ENCODE measurements at regions not wholly inside any gene's neighbourhood (a gene's known extent, or its start where the extent isn't known, plus 50 kb on each side); places are given as distances from the start of the nearest gene placed in this dataset.

DNA sequence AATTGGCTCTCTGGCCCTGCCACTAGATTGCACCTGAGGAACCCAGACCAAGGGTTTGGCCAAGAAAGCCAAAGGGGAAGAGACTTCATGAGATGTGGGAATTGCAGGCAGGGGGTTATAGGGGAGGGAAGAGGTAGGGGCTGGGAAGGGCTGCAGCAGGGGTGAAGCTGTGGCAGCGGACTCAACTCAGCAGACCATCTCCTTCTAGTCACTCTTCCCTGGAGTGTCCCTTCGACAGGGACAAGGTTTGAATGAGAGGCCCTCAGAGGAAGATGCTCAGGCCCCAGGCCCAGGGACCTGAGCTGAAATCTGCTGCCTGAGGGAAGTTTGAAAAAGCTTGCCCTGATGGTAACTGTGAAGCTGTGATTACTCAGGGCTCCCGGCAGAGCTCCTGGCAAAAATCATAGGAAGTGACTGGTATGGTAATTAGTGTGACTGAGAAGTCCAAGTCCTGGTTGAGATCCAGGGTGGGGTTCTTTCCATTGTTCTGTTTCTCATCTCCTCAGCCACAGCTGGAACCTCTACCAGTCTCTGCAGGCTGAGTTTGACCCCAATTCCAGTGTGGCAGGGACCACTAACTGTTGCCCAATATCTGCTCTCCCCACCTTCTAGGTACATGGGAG is 300.9 kb downstream of the CYP26B1 start:
- no peak for DNase-seq

DNA sequence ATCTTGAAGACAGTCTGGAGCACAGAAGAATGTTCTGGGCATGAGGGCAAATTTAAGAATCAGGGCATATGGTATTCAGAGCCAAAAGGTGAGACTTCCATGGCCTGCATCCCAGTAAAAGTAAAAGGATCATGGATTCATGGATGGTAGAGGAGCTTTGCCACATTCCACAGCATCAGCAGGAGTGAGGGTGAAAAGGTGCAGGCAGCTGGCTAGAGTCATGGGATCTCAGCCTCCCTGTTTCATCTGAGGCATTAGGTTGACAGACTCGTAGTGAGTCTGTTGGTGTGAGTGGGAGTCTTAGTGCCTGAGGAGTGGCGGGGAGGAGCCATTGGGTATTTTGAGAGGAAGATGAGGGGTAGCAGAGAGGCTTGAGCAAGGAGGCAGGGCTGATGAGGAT is 301.6 kb downstream of the CYP26B1 start:
- DNase-seq, result no peak

DNA sequence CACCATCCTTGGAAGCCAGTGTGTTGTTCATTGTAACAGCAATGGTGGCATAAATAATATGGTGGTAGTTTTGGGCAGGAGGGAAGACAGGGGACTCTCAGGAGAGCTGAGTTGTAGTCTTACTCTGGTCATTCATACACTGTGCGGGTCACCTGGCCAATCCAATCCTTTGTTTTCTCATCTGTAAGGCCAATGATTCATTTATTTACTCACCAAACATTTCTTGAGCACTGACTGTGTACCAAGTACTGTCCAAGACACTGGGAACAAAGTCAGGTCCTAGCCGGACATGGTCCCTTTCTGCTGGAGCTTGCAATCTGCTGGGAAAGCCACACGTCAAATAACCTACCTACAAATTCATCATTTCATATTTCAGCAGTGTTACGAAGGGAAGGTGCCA is 302.7 kb downstream of the CYP26B1 start:
- DNase-seq, result no peak

DNA sequence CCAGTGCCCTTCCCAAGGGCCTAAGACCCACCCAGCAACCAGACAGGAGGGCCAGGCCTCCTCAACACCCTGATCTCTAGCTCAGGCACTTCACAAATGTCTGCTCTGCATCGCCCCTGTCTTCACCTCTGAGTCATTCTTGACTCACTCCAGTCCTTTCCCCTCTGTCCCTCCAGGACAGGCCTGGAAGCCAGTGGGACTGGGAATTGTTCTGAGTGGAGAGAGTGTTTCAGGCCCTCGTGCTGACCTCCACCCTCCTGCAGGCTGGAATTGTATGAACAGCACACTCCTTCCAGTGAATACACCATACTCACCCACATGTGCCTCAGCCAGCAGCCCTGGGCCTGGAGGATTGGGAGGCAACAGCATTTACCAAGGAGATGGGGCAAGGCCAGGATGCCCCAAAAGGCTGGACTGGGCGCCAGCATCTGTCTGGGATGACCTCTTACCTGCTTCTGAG is 304.2 kb downstream of the CYP26B1 start:
- no peak for DNase-seq

DNA sequence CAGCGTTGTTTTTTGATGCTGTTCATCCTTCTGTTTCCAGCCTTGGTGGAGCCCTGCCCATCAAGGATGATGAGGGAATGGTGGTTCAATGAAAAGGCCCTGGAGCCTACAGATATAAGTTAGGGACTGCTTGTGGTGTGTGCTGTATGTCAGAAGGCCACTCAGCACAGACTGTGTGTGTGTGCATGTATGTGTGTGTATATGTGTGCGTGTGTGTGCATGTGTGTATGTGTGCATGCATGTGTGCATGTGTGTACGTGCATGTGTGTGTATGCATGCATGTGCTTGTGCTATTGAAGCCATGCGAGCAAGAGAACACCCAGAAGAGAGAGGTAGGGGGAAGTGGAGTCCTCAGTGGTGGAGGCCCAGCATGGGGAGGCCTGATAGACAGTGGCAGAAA is 304.9 kb downstream of the CYP26B1 start:
- DNase-seq, result no peak

DNA sequence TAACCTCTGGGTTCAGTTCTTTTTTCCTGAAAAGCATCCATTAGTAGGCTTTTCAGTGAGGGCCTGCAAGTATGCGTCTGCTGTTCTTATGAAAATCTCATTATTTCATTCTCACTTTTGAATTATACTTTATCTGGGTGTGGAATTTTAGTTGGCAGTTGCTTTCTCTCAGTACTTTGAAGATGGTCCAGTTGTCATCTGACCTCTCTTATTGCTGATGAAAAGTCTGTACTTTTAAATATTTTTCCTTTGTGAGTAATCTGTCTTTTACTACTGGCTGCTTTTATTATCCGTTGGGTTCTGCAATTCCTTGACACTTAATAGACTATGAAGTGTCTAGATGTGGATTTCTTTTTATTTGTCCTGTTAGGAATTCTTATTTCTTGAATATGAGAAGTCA is 307.8 kb downstream of the CYP26B1 start:
- DNase-seq, result no peak

DNA sequence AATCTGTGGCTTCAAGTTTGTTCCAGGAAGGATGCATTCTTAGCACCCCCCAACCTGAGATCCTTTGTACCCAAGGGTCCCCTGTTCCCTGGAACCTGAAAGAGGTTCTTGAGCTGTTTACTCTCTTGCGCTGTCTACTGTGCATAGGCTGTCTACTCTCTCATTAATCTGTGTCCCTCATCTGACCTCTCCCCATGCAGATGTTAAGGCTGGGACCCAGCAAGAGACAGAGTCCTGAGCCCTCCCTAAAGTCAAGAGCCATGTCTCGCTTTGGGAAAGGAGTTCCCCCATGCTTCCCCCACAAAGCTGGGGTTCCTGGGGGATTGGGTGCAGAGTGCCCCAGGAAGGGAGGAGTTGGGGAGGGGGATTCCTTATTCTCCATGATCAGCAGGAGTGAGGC is 312.9 kb downstream of the CYP26B1 start:
- no peak for DNase-seq

DNA sequence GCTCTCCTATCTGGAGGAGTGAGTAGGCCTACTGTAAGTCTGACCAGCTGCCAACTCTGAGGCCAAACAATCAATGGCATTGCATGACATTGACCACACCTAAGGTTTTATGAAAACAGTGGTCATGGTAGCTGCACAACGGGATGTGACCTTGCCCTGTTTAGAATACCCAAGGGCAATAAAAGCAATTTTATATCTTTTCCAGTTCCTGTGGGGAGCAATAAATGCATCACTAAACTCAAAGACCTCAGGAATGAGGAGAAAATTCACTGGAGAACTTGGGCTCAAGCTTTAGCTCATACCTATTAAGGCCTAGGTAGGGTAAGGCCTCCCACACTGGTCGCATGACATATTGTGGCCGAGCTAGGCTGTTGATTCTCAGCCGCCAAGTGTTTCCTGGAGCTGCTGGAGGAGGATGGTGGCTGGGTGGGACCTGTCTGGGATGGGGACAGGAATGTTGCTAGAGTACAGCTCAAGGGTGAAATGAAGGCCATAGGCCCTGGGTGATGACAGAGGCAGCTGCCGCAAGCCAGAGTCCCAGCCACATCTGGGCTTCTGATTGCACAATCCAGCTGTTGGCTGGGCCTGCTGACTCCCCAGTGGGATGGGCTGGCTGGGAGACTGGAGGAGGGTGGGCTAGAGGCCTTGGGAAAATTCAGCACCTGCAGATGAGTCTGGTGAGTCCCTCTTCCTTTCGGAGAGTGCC is 313.7 kb downstream of the CYP26B1 start:
- DNase-seq, result no peak

DNA sequence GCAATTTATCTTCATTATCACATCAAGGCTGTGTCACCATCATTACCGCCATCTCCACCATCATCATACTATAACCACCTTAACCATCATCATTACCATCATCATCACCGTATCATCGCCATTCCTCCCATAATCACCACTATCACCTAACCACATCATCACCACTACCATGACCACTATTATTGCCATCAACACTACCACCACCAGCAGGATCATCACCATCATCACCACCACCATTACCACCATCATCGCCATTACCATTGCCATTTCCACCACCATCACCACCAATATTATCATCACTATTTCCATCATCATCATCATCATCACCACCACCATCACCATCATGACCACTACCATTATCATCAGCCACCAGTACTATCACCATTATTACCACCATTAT is 314.4 kb downstream of the CYP26B1 start:
- no peak for DNase-seq

DNA sequence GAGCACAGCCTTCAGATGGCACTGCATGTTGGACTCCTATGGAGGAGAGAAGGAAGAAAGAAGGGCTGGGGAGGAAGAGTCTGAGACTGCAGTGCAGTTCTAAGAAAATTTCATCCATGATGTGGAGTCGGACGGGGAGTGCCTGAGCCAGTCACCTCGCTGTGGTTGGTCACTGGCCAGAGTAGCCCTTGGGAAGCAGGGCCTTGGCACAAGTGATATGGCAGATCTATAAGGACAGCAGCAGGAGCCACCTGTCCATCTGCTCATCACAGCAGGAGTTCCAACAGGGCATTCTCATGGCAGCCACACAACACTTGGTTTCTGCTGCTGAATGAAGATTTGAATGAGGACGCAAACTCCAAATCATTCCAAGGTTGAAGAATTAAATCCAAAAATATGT is 314.8 kb downstream of the CYP26B1 start:
- no peak for DNase-seq

DNA sequence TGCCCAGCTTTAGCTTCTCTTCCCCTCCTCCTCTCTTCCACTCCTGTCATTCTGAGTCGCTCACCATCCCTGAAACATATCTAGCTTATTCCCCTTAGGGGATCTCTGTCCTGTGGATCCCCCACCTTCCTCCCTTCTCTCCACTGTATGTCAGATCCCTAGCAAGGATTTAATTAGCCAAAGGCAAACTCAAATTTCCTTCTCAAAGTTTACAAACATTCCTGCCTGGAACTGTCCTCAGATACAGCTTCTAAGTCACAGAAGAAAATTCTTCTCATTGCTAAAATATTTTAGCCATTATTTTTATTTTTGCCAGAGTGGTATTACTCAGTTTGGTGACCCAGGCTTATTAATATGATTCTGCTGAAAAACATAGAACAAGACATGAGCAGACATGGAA is 315.3 kb downstream of the CYP26B1 start:
- DNase-seq, result no peak

DNA sequence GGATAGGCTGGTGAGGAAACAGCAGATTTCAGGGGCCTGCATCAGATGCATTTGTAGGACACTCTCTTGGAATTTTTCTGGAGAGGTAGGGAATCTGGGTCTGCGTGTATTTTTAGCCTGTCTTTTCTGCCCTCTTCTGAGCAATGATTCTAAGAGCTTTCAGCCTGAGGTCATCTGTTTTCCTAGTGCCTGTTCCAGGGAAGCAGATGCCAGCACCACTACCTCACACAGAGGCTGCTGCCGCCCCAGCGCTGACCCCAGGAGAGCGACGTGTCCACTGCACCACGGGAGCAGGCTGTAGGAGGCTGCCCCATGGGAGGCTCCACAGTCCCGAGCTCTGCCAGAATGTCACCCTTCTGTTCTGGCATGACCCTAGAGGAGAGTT is 316.5 kb downstream of the CYP26B1 start:
- no peak for DNase-seq

DNA sequence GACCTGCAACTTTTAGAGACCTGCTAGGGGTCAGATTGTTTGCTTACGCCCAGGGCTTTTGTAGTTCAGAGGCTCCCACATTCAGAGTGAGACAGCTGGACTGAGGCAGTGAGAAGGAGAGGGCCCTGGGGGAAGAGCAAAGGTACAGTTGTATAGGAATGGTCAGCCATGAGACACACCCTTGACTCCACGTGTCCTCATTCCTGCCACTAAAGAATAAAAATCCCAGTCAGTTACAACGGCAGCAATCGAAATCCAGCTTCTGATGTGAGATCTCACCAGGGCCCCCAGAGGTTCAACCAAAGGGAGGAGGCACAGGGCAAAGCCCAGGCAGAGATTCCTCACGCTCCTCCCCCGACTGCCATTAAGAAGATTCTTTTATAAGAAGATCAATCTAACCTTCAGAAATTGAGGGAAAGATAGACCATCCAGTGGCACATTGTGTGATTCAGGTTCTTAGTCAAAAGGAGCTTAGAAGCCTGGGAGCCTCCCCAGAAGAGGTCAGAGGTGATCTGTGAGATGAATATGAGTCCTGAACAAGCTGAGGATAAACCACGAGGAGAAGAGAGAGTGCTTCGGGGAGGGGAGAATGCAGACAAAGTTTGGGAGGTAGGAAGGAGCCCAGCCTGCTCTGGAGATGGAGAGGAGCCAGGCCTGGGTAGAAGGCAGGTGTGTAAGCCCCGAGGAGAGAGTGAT is 317.0 kb downstream of the CYP26B1 start:
- no peak for DNase-seq

DNA sequence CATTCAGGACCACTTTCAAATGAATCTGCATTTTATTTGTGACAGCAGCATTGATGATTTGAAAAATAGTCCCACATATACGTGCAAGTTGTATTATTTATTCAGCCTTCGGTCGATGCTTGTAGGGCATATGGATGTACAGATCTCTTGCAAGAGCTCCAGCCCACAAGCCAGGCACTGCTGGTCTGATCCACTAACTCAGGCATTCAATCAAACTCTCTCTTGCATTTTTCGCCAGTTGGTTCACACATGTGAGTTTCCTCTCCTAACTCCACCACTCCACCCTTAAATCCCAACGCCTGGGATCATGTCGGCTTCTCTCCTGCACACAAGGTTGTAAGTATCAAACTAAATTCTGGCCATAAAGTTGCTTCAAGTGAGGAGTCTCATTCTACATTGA is 318.7 kb downstream of the CYP26B1 start:
- no peak for DNase-seq

DNA sequence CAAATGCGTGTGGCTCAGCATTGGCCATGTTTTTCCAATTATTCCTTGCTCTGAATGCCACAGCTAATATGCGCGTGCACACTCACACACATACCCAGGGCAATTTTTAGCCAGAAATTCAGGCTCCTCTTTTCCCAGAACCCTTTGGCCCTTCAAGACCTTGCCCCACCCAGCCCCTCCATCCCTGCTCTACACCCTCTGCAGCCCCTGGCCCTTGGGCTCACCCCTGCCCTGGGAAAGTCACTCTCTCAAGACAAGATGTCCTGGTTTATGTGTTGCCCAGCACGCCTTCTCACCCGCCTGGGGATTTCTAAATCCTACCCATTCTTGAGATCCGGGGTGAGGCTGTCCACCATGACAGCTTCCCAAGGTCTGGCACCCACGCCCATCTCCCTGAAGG is 319.7 kb downstream of the CYP26B1 start:
- DNase-seq, result no peak

DNA sequence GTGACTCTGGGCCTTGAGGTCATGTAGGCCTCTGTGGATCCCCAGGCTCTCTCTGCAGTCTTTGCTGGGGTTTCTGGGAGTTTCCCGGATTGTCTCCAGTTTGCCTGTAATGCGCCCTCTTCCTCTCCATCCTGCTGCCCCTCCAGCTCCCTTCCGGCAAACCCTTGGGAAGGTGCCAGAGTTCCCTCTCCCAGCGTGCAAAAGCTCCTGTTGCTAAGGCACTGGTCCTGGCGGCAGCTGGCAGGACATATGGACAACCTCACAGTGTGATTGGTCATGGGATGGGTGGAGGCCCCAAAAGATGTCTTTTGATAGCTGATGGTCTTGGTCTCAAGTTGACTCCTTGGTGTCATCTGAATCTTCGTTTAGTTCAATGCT is 320.1 kb downstream of the CYP26B1 start:
- no peak for DNase-seq

DNA sequence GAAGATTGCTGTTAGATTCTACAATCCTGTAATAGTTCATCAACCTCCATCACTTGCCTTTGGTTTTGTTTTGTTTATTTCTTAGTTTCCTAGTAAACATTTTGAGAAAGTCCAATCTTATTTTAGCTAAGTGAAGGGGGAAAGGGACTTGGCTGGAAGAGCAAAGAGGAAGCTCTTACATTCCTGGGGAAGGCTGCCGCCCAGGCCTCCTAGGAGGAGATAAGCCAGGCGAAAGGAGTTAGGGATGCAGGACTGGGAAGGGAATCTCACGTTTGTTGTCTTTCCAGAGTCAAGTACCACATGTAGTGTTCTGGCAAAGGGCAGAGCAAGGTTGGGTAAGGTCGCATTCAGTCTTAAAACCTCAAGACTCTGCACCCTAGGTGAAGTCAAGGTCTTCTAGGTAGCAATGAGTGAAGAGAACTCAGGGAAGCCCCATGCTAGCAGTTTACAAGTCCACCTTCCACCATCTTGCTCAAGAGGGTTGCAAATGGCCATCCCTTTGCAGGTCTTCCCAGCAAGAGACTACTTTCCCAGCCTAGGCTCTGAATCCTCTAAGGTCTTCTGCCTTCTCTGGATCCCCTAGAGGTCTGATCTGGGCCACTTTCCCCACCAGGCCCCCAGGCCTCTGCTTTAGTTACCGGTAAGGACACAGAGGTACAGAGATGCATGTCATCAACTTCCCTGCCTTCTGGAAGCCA is 320.7 kb downstream of the CYP26B1 start:
- DNase-seq, result no peak

DNA sequence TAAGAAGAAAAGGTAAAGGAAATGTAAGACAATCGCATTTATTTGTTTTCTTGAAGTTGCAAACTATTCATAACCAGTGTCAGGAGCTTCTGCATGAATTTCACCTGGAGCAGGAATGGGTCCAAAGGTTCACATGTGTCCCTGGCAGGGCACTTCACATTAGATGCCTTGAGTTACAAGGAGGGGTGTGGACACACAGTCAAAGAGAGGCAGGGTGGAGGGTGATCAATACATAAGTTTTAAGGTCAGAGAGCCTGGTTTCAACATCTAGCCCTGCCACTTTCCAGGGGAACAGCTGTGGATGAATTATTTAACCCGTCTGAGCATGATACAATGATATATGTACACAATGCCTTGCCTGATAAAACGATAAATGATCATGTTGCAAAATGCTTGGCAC is 321.4 kb downstream of the CYP26B1 start:
- no peak for DNase-seq

DNA sequence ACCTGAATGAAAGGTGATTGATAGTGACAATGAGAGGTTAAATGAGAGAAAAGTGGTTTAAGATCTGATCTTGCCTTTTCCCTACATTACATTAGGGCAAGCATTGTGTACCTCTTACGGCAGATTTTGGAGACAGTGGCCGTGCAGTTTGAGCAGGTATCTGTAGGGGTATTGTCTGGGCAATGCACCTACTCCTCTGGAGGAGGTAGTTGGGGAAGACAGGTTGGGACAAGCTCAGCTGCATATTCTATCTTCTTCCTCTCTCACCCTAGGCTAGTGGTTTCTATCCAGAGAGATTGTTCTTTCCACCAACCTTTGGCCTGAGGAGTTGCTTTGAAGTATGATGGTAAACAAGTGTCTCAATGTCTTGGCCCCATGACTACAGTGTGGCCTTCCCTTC is 323.2 kb downstream of the CYP26B1 start:
- no peak for DNase-seq

DNA sequence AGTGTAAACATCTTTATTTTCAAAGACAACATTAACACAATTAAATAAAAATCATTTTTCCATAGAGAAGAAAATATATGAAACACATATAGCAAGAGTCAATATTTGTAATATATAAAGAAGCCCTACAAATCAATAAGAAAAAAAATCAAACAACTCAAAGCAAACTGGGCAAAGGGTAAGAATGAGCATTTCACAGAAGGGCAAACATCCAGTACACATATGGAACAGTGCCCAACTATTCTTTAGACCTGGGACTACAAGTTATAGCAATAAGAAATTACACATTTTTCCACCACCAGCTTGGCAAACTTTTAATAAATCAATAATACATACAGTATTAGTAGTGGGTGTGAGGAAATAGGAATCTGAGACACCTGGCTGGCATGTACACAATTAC is 324.1 kb downstream of the CYP26B1 start:
- no peak for DNase-seq

DNA sequence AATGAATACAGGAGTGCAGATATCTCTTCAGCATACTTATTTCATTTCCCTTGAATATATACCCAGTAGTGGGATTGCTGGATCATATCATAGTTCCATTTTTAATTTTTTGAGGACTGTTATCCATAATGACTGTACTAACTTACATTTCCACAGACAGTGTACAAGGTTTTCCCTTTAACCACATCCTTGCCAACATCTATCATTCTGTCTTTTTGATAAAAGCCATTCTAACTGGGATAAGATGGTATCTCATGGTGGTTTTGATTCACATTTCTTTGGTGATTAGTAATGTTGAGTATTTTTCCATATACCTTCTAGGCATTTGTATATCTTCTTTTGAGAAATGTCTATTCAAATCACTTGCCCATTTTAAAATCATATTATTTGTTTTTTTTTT is 325.2 kb downstream of the CYP26B1 start:
- DNase-seq, result no peak

DNA sequence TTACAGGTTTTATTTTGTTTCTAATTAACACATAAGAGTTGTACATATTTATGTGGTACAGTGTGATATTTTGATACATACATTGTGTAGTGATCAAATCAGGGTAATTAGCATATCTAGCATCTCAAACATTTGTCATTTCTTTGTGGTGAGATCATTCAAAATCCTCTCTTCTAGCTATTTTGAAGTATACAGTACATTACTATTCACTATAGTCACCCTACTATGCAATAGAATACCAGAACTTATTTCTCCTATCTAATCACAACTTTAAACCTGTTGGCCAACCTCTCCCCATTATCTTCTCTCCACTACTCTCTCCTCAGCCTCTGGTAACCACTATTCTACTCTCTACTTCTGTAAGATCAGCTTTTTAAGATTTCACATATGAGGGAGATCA is 325.8 kb downstream of the CYP26B1 start:
- DNase-seq, result no peak

Data from amygdala (tissue), 56 donors.